SK-N-MC (cell line): ENCODE measurements at regions not wholly inside any gene's neighbourhood (a gene's known extent, or its start where the extent isn't known, plus 50 kb on each side); places are given as distances from the start of the nearest gene placed in this dataset.
"Not testable (repeated sequence)": the region's sequence is repeated elsewhere in the genome, so short reads cannot be mapped to it uniquely, and the experiment has no call there.

Source experiments
- EZH2 ChIP-seq: fragments of 200-600 bp; sonication (generic); IDR thresholded peaks from one replicate; pipeline ENCODE4 v1.6.1; 2017; ENCODE audit warnings: antibody characterized with exemption
- POLR2AphosphoS5 ChIP-seq: IDR thresholded peaks from 2 replicates; pipeline ENCODE4 v1.6.1; 2012; ENCODE audit warnings: mild to moderate bottlenecking, low read depth, low read length, borderline replicate concordance

DNA sequence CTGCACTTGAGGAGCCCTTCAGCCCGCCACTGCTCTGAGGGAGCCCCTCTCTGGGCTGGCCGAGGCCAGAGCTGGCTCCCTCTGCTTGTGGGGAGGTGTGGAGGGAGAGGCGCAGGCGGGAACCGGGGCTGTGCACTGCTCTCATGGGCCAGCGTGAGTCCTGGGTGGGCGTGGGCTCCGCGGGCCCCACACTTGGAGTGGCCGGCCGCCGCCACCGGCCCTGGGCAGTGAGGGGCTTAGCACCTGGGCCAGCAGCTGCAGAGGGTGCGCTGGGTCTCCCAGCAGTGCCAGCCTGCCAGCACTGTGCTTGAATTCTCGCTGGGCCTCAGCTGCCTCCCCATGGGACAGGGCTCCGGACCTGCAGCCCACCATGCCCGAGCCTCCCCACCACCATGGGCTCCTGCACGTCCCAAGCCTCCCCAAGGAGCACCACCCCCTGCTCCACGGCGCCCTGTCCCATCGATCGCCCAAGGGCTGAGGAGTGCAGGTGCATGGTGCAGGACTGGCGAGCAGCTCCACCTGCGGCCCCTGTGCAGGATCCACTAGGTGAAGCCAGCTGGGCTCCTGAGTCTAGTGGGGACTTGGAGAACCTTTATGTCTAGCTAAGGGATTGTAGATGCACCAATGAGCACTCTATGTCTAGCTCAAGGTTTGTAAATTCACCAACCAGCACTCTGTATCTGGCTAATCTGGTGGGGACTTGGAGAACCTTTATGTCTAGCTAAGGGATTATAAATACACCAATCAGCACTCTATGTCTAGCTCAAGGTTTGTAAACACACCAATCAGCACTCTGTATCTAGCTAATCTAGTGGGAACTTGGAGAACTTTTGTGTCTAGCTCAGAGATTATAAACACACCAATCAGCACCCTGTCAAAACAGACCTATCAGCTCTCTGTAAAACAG, 1180.3 kb downstream of the FSCB start:
- not testable (repeated sequence) for TF ChIP-seq EZH2, POLR2AphosphoS5
